Keratinocyte (primary cell): ENCODE measurements at regions not wholly inside any gene's neighbourhood (a gene's known extent, or its start where the extent isn't known, plus 50 kb on each side); places are given as distances from the start of the nearest gene placed in this dataset.

Source experiments
- DNase-seq: peaks from one replicate; pipeline ENCODE4 v3.0.0-alpha.2; 2011; ENCODE audit warnings: low read depth, missing footprints, low spot score
- FAIRE-seq: peaks from 2 replicates; lab custom pipeline; 2011; peaks lifted over from hg19 to GRCh38; lab: Jason Lieb, UNC
- H2AFZ ChIP-seq: 2 replicates; pipeline ENCODE4 v1.6.0; 2012; ENCODE audit warnings: low read length, control low read depth, inconsistent platforms; ENCODE audit not compliant: control insufficient read depth
- H3K27ac ChIP-seq: 2 replicates; pipeline ENCODE4 v1.5.1; 2011; ENCODE audit warnings: low read length; ENCODE audit not compliant: control insufficient read depth, insufficient read depth
- H3K27me3 ChIP-seq: 3 replicates; pipeline ENCODE4 v1.6.0; 2011; ENCODE audit warnings: low read length; ENCODE audit not compliant: control insufficient read depth, insufficient read depth; ENCODE audit errors: extremely low read depth
- H3K36me3 ChIP-seq, 2 experiments: 2 replicates in 1 of 2; 3 replicates in 1 of 2; pipeline ENCODE4 v1.5.1; 2011; ENCODE audit warnings: low read length in 2 of 2, mild to moderate bottlenecking in 1 of 2; ENCODE audit not compliant: control insufficient read depth in 2 of 2, insufficient read depth in 2 of 2; ENCODE audit errors: extremely low read depth in 1 of 2
- H3K4me1 ChIP-seq: 3 replicates; pipeline ENCODE4 v1.5.1; 2011; ENCODE audit warnings: low read length; ENCODE audit not compliant: control insufficient read depth, insufficient read depth; ENCODE audit errors: extremely low read depth
- H3K4me2 ChIP-seq: 3 replicates; pipeline ENCODE4 v1.6.0; 2011; ENCODE audit warnings: low read depth, low read length; ENCODE audit not compliant: control insufficient read depth, insufficient read depth; ENCODE audit errors: extremely low read depth
- H3K4me3 ChIP-seq, 3 experiments: fragments of 200-600 bp in 1 of 3; sonication (generic) in 1 of 3; 2 replicates in 2 of 3; 3 replicates in 1 of 3; pipeline ENCODE4 v1.5.1; 2011 to 2016; ENCODE audit warnings: low read length in 3 of 3, mild to moderate bottlenecking in 3 of 3, control low read depth in 2 of 3, inconsistent platforms in 1 of 3, low read depth in 1 of 3, mixed read lengths in 1 of 3, mixed run types in 1 of 3, moderate library complexity in 1 of 3; ENCODE audit not compliant: control insufficient read depth in 2 of 3, insufficient read depth in 2 of 3; ENCODE audit errors: extremely low read depth in 1 of 3
- H3K79me2 ChIP-seq: 2 replicates; pipeline ENCODE4 v1.6.0; 2012; ENCODE audit warnings: low read length; ENCODE audit not compliant: control insufficient read depth, insufficient read depth
- H3K9ac ChIP-seq: 3 replicates; pipeline ENCODE4 v1.6.0; 2011; ENCODE audit warnings: low read length; ENCODE audit not compliant: control insufficient read depth, insufficient read depth; ENCODE audit errors: extremely low read depth
- H3K9me1 ChIP-seq: 3 replicates; pipeline ENCODE4 v1.6.0; 2011; ENCODE audit warnings: low read length; ENCODE audit not compliant: control insufficient read depth, insufficient read depth; ENCODE audit errors: extremely low read depth
- H3K9me3 ChIP-seq: 2 replicates; pipeline ENCODE4 v1.5.1; 2012; ENCODE audit warnings: low read depth, low read length; ENCODE audit not compliant: control insufficient read depth
- H4K20me1 ChIP-seq: 3 replicates; pipeline ENCODE4 v1.6.0; 2011; ENCODE audit warnings: low read length; ENCODE audit not compliant: control insufficient read depth, insufficient read depth; ENCODE audit errors: extremely low read depth
- EZH2 ChIP-seq: IDR thresholded peaks from one replicate; pipeline ENCODE4 v1.6.1; 2012; ENCODE audit warnings: inconsistent platforms, mild to moderate bottlenecking, low read length, moderate library complexity
- dilution Hi-C: fragments of 300-500 bp; cut with MboI; formaldehyde crosslinking; loops from one replicate; pipeline ENCODE4 v1.7.0; 2020; ENCODE audit warnings: low sequenced_read_pairs; ENCODE audit not compliant: extremely low pct_ligation_motif_present
- TF ChIP-seq, protein P1 (sequence below), 3 experiments: IDR thresholded peaks in 1 of 3; conservative IDR thresholded peaks in 1 of 3; optimal IDR thresholded peaks in 1 of 3; 2 replicates in 2 of 3; 3 replicates in 1 of 3; pipeline versions ENCODE3 to v1.5.1; 2011; ENCODE audit warnings: low read length in 3 of 3, mild to moderate bottlenecking in 3 of 3, moderate library complexity in 2 of 3, control low read depth in 1 of 3, inconsistent platforms in 1 of 3; ENCODE audit not compliant: insufficient read depth in 2 of 3; ENCODE audit errors: extremely low read depth in 1 of 3

DNA sequence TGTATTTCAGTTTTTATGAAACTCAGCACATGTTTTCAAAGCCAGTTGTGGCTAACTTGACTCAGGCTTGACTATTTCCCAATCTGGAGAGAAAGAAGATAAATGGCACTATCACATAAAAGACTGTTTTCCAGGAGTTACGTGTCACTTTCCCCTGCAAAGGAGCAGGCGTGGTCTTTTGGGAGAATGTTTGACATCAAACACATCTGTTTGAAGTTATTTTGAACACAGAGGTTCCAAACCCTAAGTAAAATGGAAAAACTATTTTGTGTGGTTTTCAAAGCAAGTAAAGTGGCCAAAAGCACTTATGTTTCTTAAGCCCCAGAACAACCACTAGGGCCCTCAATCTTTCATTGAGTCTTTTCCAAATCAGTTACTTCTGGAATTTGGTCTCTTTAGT, 89.7 kb downstream of the FOXF2 start:
- Histone ChIP-seq H2AFZ (no peak overlapping the region), H3K9ac (no peak overlapping the region), H4K20me1 (no peaks in the 10 kb centered on the region), H3K36me3 (no peaks in the 10 kb centered on the region), H3K9me1 (no peaks in the 10 kb centered on the region), H3K9me3 (no peaks in the 10 kb centered on the region), H3K4me3 (no peak overlapping the region), H3K27me3 (no peaks in the 10 kb centered on the region), H3K4me1 (peaks cover 19% of the 10 kb centered on the region), H3K27ac (no peak overlapping the region), H3K4me2 (no peak overlapping the region), H3K79me2 (no peaks in the 10 kb centered on the region)
- dilution Hi-C loops = no loop called here
- DNase-seq (no peak), FAIRE-seq (no peak)
- TF ChIP-seq EZH2 = no peak
- TF ChIP-seq, protein P1, sequence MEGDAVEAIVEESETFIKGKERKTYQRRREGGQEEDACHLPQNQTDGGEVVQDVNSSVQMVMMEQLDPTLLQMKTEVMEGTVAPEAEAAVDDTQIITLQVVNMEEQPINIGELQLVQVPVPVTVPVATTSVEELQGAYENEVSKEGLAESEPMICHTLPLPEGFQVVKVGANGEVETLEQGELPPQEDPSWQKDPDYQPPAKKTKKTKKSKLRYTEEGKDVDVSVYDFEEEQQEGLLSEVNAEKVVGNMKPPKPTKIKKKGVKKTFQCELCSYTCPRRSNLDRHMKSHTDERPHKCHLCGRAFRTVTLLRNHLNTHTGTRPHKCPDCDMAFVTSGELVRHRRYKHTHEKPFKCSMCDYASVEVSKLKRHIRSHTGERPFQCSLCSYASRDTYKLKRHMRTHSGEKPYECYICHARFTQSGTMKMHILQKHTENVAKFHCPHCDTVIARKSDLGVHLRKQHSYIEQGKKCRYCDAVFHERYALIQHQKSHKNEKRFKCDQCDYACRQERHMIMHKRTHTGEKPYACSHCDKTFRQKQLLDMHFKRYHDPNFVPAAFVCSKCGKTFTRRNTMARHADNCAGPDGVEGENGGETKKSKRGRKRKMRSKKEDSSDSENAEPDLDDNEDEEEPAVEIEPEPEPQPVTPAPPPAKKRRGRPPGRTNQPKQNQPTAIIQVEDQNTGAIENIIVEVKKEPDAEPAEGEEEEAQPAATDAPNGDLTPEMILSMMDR (optimal IDR thresholded peaks at IDR 0.05 in 1 of 3, IDR thresholded peaks at IDR 0.05 in 1 of 3, conservative IDR thresholded peaks at IDR 0.05 in 1 of 3; ENCODE audit: extremely low read depth in 1 of 3, insufficient read depth in 2 of 3, low read length in 3 of 3) = no peak

DNA sequence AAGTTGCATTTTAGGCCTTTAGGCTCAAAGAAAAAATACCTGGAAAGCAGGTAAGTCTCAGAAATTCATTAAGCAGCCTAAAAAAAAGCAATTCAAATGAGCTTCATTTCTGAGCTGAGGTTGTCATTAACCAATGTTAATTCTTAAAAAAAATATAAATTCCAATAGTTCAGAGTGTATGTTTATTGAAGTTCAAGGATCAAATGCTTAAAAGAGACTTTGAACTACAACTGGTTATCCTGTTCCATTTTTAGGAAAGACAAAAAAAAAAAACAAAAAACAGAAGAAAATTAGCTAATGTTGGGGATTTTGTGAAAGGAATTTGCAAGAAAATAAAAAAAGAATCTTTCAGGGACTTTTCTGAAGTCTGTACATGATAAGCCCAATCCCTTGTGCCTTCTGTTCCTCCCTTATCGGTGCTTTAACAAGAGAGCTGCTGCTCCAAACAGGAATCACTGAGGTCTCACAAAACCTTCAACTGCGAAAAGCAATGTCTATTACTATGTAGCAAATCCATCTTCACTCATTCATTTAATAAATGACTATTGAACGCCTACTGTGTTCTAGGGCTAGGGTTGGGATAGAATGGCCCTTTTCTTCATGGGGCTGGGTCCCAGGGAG, 90.3 kb downstream of the FOXF2 start:
- H3K9me3 ChIP-seq = no peaks in the 10 kb centered on the region
- no peak overlapping the region for H2AFZ ChIP-seq
- no peaks in the 10 kb centered on the region for H4K20me1 ChIP-seq
- no peaks in the 10 kb centered on the region for H3K9me1 ChIP-seq
- H3K36me3 ChIP-seq = no peaks in the 10 kb centered on the region
- no peaks in the 10 kb centered on the region for H3K27me3 ChIP-seq
- dilution Hi-C loops = no loop called here
- H3K4me3 ChIP-seq = no peak overlapping the region
- no peaks in the 10 kb centered on the region for H3K79me2 ChIP-seq
- no peak overlapping the region for H3K4me2 ChIP-seq
- TF ChIP-seq, protein P1 (optimal IDR thresholded peaks at IDR 0.05 in 1 of 3, IDR thresholded peaks at IDR 0.05 in 1 of 3, conservative IDR thresholded peaks at IDR 0.05 in 1 of 3; ENCODE audit: extremely low read depth in 1 of 3, insufficient read depth in 2 of 3, low read length in 3 of 3) = no peak
- TF ChIP-seq EZH2 = no peak
- DNase-seq (no peak), FAIRE-seq (no peak)
- peaks cover 19% of the 10 kb centered on the region for H3K4me1 ChIP-seq
- no peak overlapping the region for H3K9ac ChIP-seq
- H3K27ac ChIP-seq = no peak overlapping the region
